PC-9 (cell line): ENCODE measurements at regions not wholly inside any gene's neighbourhood (a gene's known extent, or its start where the extent isn't known, plus 50 kb on each side); places are given as distances from the start of the nearest gene placed in this dataset.

ENCODE experiments used
- EZH2 ChIP-seq: fragments of 200-600 bp; sonication (generic); IDR thresholded peaks from 2 replicates; pipeline ENCODE4 v1.8.0; 2017; ENCODE audit warnings: antibody characterized with exemption, low read depth
- TF ChIP-seq, protein P1 (sequence below): fragments of 200-600 bp; sonication (generic); conservative IDR thresholded peaks from 2 replicates; pipeline ENCODE4 v1.6.1; 2017; ENCODE audit warnings: mixed run types, antibody characterized with exemption, mild to moderate bottlenecking, moderate library complexity

DNA sequence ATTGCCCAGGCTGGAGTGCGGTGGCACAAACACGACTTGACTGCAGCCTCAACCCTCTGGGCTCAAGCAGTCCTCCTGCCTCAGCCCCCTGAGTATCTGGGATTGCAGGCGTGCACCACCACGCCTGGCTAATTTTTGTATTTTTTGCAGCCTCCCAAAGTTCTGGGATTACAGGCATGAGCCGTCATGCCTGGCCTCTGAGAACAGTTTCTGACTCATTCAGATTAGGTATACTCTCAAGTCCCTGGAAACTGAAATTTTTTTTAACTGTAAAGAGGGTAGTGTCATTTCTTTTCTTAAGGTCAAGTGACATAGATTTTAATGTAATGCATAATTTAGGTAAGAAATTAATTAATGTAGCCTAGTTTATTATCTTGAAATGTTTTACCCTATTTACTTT, 104.7 kb downstream of the SEPTIN7 start:
- TF ChIP-seq, protein P1, sequence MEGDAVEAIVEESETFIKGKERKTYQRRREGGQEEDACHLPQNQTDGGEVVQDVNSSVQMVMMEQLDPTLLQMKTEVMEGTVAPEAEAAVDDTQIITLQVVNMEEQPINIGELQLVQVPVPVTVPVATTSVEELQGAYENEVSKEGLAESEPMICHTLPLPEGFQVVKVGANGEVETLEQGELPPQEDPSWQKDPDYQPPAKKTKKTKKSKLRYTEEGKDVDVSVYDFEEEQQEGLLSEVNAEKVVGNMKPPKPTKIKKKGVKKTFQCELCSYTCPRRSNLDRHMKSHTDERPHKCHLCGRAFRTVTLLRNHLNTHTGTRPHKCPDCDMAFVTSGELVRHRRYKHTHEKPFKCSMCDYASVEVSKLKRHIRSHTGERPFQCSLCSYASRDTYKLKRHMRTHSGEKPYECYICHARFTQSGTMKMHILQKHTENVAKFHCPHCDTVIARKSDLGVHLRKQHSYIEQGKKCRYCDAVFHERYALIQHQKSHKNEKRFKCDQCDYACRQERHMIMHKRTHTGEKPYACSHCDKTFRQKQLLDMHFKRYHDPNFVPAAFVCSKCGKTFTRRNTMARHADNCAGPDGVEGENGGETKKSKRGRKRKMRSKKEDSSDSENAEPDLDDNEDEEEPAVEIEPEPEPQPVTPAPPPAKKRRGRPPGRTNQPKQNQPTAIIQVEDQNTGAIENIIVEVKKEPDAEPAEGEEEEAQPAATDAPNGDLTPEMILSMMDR = no peak
- no peak for TF ChIP-seq EZH2
